Astrocyte (in vitro differentiated cells and primary cell): ENCODE measurements at regions not wholly inside any gene's neighbourhood (a gene's known extent, or its start where the extent isn't known, plus 50 kb on each side); places are given as distances from the start of the nearest gene placed in this dataset.

Experiments used
- DNase-seq: peaks from one replicate; pipeline ENCODE4 v3.0.0-alpha.2; 2010; ENCODE audit warnings: low read depth
- FAIRE-seq: peaks from 2 replicates; lab custom pipeline; 2011; peaks lifted over from hg19 to GRCh38; lab: Jason Lieb, UNC
- H2AFZ ChIP-seq: 2 replicates; pipeline ENCODE4 v1.6.0; 2012; ENCODE audit warnings: low read depth, low read length, inconsistent platforms
- H3K27ac ChIP-seq: 2 replicates; pipeline ENCODE4 v1.5.1; 2011; ENCODE audit warnings: low read depth, low read length, inconsistent platforms
- H3K27me3 ChIP-seq: 2 replicates; pipeline ENCODE4 v1.6.0; 2011; ENCODE audit warnings: low read length, inconsistent platforms; ENCODE audit not compliant: insufficient read depth
- H3K36me3 ChIP-seq: 2 replicates; pipeline ENCODE4 v1.5.1; 2011; ENCODE audit warnings: low read length, inconsistent platforms; ENCODE audit not compliant: insufficient read depth
- H3K4me1 ChIP-seq: 2 replicates; pipeline ENCODE4 v1.5.1; 2011; ENCODE audit warnings: low read length, inconsistent platforms; ENCODE audit not compliant: insufficient read depth
- H3K4me2 ChIP-seq: 2 replicates; pipeline ENCODE4 v1.6.0; 2012; ENCODE audit warnings: low read length, inconsistent platforms
- H3K4me3 ChIP-seq: 2 replicates; pipeline ENCODE4 v1.5.1; 2011; ENCODE audit warnings: low read depth, mild to moderate bottlenecking, low read length, inconsistent platforms; ENCODE audit not compliant: insufficient read depth
- H3K79me2 ChIP-seq: 2 replicates; pipeline ENCODE4 v1.6.0; 2012; ENCODE audit warnings: mild to moderate bottlenecking, low read length, inconsistent platforms; ENCODE audit not compliant: insufficient read depth
- H3K9ac ChIP-seq: 2 replicates; pipeline ENCODE4 v1.6.0; 2012; ENCODE audit warnings: mild to moderate bottlenecking, low read length, inconsistent platforms
- H3K9me3 ChIP-seq: 2 replicates; pipeline ENCODE4 v1.5.1; 2012; ENCODE audit warnings: low read depth, mild to moderate bottlenecking, low read length, inconsistent platforms; ENCODE audit not compliant: insufficient read depth
- H4K20me1 ChIP-seq: 2 replicates; pipeline ENCODE4 v1.6.0; 2012; ENCODE audit warnings: low read length, inconsistent platforms; ENCODE audit not compliant: insufficient read depth
- H3K27ac Mint-ChIP-seq: one replicate; pipeline ENCODE4 v1.8.0; 2021; ENCODE audit warnings: mild to moderate bottlenecking, mixed read lengths; ENCODE audit not compliant: unreplicated experiment
- H3K27me3 Mint-ChIP-seq: one replicate; pipeline ENCODE4 v1.8.0; 2021; ENCODE audit warnings: low read depth, mixed read lengths; ENCODE audit not compliant: unreplicated experiment
- H3K36me3 Mint-ChIP-seq: one replicate; pipeline ENCODE4 v1.8.0; 2021; ENCODE audit warnings: low read depth, mixed read lengths; ENCODE audit not compliant: unreplicated experiment
- H3K4me1 Mint-ChIP-seq: one replicate; pipeline ENCODE4 v1.8.0; 2021; ENCODE audit warnings: low read depth, mixed read lengths; ENCODE audit not compliant: unreplicated experiment
- H3K4me3 Mint-ChIP-seq: one replicate; pipeline ENCODE4 v1.8.0; 2021; ENCODE audit warnings: mild to moderate bottlenecking, moderate library complexity, mixed read lengths; ENCODE audit not compliant: unreplicated experiment
- H3K9me3 Mint-ChIP-seq: one replicate; pipeline ENCODE4 v1.8.0; 2021; ENCODE audit warnings: mild to moderate bottlenecking, mixed read lengths; ENCODE audit not compliant: unreplicated experiment
- EZH2 ChIP-seq: IDR thresholded peaks from 2 replicates; pipeline ENCODE4 v1.6.1; 2012; ENCODE audit warnings: mild to moderate bottlenecking, low read length, inconsistent platforms; ENCODE audit not compliant: insufficient read depth
- TF ChIP-seq, protein P1 (sequence below): IDR thresholded peaks from 2 replicates; pipeline ENCODE4 v1.5.1; 2011; ENCODE audit warnings: low read depth, mild to moderate bottlenecking, inconsistent platforms, low read length, moderate library complexity; ENCODE audit not compliant: insufficient read depth

DNA sequence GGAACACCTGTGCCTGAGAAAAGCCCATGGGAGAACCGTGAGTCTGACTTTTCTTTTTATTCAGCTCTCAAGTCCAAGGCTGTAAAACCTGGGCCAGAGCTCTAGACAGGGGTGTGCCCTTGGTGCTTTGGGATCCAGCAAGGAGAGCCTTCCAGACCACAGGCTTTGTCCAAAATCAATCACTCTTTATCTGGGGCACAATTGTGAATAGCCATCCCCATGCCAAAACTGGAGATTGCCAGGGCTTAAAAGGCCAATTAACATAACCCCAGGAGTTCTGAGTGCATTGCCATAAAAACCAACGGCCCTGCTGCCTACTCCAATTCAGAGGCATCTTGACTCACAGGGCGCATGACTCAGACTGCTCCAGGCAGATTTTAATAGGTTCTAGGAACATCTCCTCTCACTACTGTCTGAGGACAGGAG, 391.8 kb downstream of the ARHGEF28 start:
- Histone ChIP-seq H3K4me1 (peaks cover 4% of the 10 kb centered on the region), H2AFZ (no peak overlapping the region), H3K27me3 (no peaks in the 10 kb centered on the region), H3K9me3 (no peaks in the 10 kb centered on the region), H3K36me3 (no peaks in the 10 kb centered on the region), H3K4me3 (no peak overlapping the region), H3K4me2 (no peak overlapping the region), H3K79me2 (no peaks in the 10 kb centered on the region), H4K20me1 (no peaks in the 10 kb centered on the region), H3K9ac (no peak overlapping the region), H3K27ac (no peak overlapping the region)
- Mint-ChIP-seq H3K36me3 (no peaks in the 10 kb centered on the region), H3K4me1 (peaks cover 19% of the 10 kb centered on the region), H3K27ac (no peak overlapping the region), H3K9me3 (peaks cover 6% of the 10 kb centered on the region), H3K4me3 (no peak overlapping the region), H3K27me3 (peaks cover 2% of the 10 kb centered on the region)
- peak; percentile 58 for DNase-seq
- no peak for TF ChIP-seq EZH2
- TF ChIP-seq, protein P1, sequence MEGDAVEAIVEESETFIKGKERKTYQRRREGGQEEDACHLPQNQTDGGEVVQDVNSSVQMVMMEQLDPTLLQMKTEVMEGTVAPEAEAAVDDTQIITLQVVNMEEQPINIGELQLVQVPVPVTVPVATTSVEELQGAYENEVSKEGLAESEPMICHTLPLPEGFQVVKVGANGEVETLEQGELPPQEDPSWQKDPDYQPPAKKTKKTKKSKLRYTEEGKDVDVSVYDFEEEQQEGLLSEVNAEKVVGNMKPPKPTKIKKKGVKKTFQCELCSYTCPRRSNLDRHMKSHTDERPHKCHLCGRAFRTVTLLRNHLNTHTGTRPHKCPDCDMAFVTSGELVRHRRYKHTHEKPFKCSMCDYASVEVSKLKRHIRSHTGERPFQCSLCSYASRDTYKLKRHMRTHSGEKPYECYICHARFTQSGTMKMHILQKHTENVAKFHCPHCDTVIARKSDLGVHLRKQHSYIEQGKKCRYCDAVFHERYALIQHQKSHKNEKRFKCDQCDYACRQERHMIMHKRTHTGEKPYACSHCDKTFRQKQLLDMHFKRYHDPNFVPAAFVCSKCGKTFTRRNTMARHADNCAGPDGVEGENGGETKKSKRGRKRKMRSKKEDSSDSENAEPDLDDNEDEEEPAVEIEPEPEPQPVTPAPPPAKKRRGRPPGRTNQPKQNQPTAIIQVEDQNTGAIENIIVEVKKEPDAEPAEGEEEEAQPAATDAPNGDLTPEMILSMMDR = no peak
- FAIRE-seq = no peak

DNA sequence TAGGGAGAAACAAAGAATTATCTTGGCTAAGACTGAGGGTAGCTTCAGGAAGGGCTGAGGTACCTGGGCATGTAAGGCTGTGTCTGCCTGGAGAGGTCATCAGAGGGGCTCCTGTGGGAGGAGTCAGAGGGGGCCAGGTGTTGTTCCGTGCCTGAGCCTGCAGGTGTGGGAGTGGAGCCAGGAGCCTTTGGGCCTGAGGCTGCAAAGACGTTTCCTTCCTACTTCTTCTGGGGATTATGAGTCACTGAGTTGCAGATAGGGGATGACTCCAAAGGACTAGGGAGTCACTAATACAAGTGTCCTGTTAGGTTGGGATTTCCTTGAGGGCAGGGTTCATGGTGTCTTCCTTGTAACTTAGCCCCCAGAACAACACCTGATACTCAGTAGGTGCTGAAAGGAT, 391.1 kb downstream of the ARHGEF28 start:
- Histone ChIP-seq H3K79me2 (no peaks in the 10 kb centered on the region), H3K4me3 (no peak overlapping the region), H3K4me2 (no peak overlapping the region), H3K27ac (no peak overlapping the region), H3K9ac (no peak overlapping the region), H3K4me1 (peaks cover 4% of the 10 kb centered on the region), H2AFZ (no peak overlapping the region), H4K20me1 (no peaks in the 10 kb centered on the region), H3K9me3 (no peaks in the 10 kb centered on the region), H3K27me3 (no peaks in the 10 kb centered on the region), H3K36me3 (no peaks in the 10 kb centered on the region)
- DNase-seq = peak; percentile 9
- Mint-ChIP-seq H3K4me3 (no peak overlapping the region), H3K4me1 (peaks cover 19% of the 10 kb centered on the region), H3K27me3 (peaks cover 3% of the 10 kb centered on the region), H3K36me3 (no peaks in the 10 kb centered on the region), H3K27ac (no peak overlapping the region), H3K9me3 (peaks cover 6% of the 10 kb centered on the region)
- FAIRE-seq = no peak
- TF ChIP-seq, protein P1 = no peak
- no peak for TF ChIP-seq EZH2

DNA sequence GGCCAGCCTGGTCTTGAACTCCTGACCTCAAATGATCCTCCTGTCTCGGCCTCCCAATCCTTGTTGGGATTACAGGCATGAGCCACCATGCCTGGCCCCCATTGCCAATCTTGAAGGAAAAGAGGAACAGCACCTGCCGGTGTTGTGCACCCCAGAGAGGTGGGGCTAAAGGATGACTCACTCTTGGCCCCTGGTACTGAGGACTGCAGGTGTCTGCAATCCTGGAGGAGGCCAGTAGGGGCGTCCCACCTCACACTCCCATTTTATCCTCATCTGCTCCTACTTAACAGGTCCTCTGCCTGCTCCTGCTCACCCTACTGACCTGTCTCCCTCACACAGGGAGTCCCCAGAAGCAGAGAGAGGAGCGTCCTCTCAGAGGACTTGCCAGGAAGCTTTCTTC, 390.4 kb downstream of the ARHGEF28 start:
- Histone ChIP-seq H4K20me1 (no peaks in the 10 kb centered on the region), H3K27me3 (no peaks in the 10 kb centered on the region), H3K79me2 (no peaks in the 10 kb centered on the region), H3K9ac (no peak overlapping the region), H3K9me3 (no peaks in the 10 kb centered on the region), H3K4me2 (no peak overlapping the region), H3K4me1 (peaks cover 4% of the 10 kb centered on the region), H3K36me3 (no peaks in the 10 kb centered on the region), H2AFZ (no peak overlapping the region), H3K27ac (no peak overlapping the region), H3K4me3 (no peak overlapping the region)
- no peak overlapping the region for H3K4me3 Mint-ChIP-seq
- H3K36me3 Mint-ChIP-seq = no peaks in the 10 kb centered on the region
- H3K27me3 Mint-ChIP-seq = peaks cover 4% of the 10 kb centered on the region
- FAIRE-seq = no peak
- no peak for DNase-seq
- H3K27ac Mint-ChIP-seq = no peak overlapping the region
- peaks cover 6% of the 10 kb centered on the region for H3K9me3 Mint-ChIP-seq
- TF ChIP-seq, protein P1 = peak; percentile 6
- TF ChIP-seq EZH2 = no peak
- H3K4me1 Mint-ChIP-seq = peaks cover 19% of the 10 kb centered on the region
